ENCODE measurements at regions not wholly inside any gene's neighbourhood (a gene's known extent, or its start where the extent isn't known, plus 50 kb on each side); places are given as distances from the start of the nearest gene placed in this dataset.
"Not testable (repeated sequence)": the region's sequence is repeated elsewhere in the genome, so short reads cannot be mapped to it uniquely, and the experiment has no call there.

- DNase-seq, result no peak
These were observed 358.9 kb upstream of the SASH1 start for GRCh38 chr6:147983581-147984366.

GRCh38 chr6:147986846-147987245 lies 355.8 kb upstream of the SASH1 start:
- DNase-seq, result peak; percentile 6

GRCh38 chr6:147990159-147990558 lies 352.5 kb upstream of the SASH1 start:
- no peak for DNase-seq

- DNase-seq, result no peak
These were observed 350.7 kb upstream of the SASH1 start for GRCh38 chr6:147991961-147992360.

GRCh38 chr6:147999001-147999540 lies 343.6 kb upstream of the SASH1 start:
- DNase-seq, result no peak

- no peak for DNase-seq
These were observed 340.6 kb upstream of the SASH1 start for GRCh38 chr6:148001844-148002642.

- DNase-seq, result no peak
These were observed 338.0 kb upstream of the SASH1 start for GRCh38 chr6:148004651-148005050.

- no peak for DNase-seq
These were observed 336.8 kb upstream of the SASH1 start for GRCh38 chr6:148005806-148006205.

GRCh38 chr6:148010516-148010915 lies 332.1 kb upstream of the SASH1 start:
- DNase-seq, result not testable (repeated sequence)

- no peak for DNase-seq
These were observed 326.6 kb upstream of the SASH1 start for GRCh38 chr6:148016013-148016412.

- no peak for DNase-seq
These were observed 321.5 kb upstream of the SASH1 start for GRCh38 chr6:148021165-148021564.

GRCh38 chr6:148021699-148022098 lies 320.9 kb upstream of the SASH1 start:
- DNase-seq, result no peak

GRCh38 chr6:148022279-148022678 lies 320.4 kb upstream of the SASH1 start:
- DNase-seq, result not testable (repeated sequence)

GRCh38 chr6:148027201-148027600 lies 315.4 kb upstream of the SASH1 start:
- no peak for DNase-seq

GRCh38 chr6:148035806-148036390 lies 306.7 kb upstream of the SASH1 start:
- DNase-seq, result no peak

GRCh38 chr6:148037496-148037895 lies 305.1 kb upstream of the SASH1 start:
- peak; percentile 24 for DNase-seq

GRCh38 chr6:148041546-148041945 lies 301.1 kb upstream of the SASH1 start:
- DNase-seq, result no peak

- no peak for DNase-seq
These were observed 300.1 kb upstream of the SASH1 start for GRCh38 chr6:148042536-148042935.

GRCh38 chr6:148044261-148044751 lies 298.3 kb upstream of the SASH1 start:
- DNase-seq, result peak; percentile 89

- no peak for DNase-seq
These were observed 297.7 kb upstream of the SASH1 start for GRCh38 chr6:148044921-148045320.

GRCh38 chr6:148053209-148053608 lies 289.4 kb upstream of the SASH1 start:
- DNase-seq, result no peak

- DNase-seq, result no peak
These were observed 288.8 kb upstream of the SASH1 start for GRCh38 chr6:148053796-148054195.

GRCh38 chr6:148054219-148054618 lies 288.4 kb upstream of the SASH1 start:
- DNase-seq, result no peak

Data from fibroblast of skin of scalp (primary cell).